ENCODE measurements at regions not wholly inside any gene's neighbourhood (a gene's known extent, or its start where the extent isn't known, plus 50 kb on each side); places are given as distances from the start of the nearest gene placed in this dataset.
A peak's percentile ranks its signal among the peaks of the same experiment; 100 is the strongest.

- Histone ChIP-seq H3K27ac (no peak overlapping the region), H3K9me3 (no peaks in the 10 kb centered on the region), H3K4me3 (no peak overlapping the region), H3K4me1 (no peaks in the 10 kb centered on the region), H3K27me3 (ENCODE audit: insufficient read depth in 3 of 3, low read length in 2 of 3) (no peaks in the 10 kb centered on the region), H3K36me3 (ENCODE audit: insufficient read depth in 1 of 2, low read depth in 1 of 2) (no peaks in the 10 kb centered on the region)
- WGBS, 3 donors, result 78 to 91% (median 85%) methylated on average over 2 of the region's 2 CpGs
- no peak for TF ChIP-seq CTCF (IDR thresholded peaks at IDR 0.05)
- DNase-seq, result no peak
- ATAC-seq, result no peak
- intact Hi-C loops (cut with DNase I), result no loop called here
Observed at GRCh38 chr4:123822353-123822752, 425.8 kb downstream of the SPRY1 start.

- no peak for TF ChIP-seq CTCF (IDR thresholded peaks at IDR 0.05)
- 69 to 79% (median 70%) methylated on average over 4 of the region's 4 CpGs for WGBS, 3 donors
- ATAC-seq, result peak in 1 of 4 donors; percentile 30
- Histone ChIP-seq H3K9me3 (no peaks in the 10 kb centered on the region), H3K4me1 (no peaks in the 10 kb centered on the region), H3K4me3 (no peak overlapping the region), H3K27me3 (ENCODE audit: insufficient read depth in 3 of 3, low read length in 2 of 3) (no peaks in the 10 kb centered on the region), H3K36me3 (ENCODE audit: insufficient read depth in 1 of 2, low read depth in 1 of 2) (no peaks in the 10 kb centered on the region), H3K27ac (no peak overlapping the region)
- intact Hi-C loops (cut with DNase I), result no loop called here
- no peak for DNase-seq
Observed at GRCh38 chr4:123823244-123823643, 426.6 kb downstream of the SPRY1 start.

GRCh38 chr4:123824524-123824923 lies 427.9 kb downstream of the SPRY1 start:
- intact Hi-C loops (cut with DNase I), result no loop called here
- no peak for ATAC-seq
- TF ChIP-seq CTCF (IDR thresholded peaks at IDR 0.05), result no peak
- DNase-seq, result no peak
- H3K9me3 ChIP-seq, result no peaks in the 10 kb centered on the region
- H3K27me3 ChIP-seq (ENCODE audit: insufficient read depth in 3 of 3, low read length in 2 of 3), result no peaks in the 10 kb centered on the region
- H3K4me3 ChIP-seq, result no peak overlapping the region
- WGBS, 3 donors, result 74 to 86% (median 84%) methylated on average over 1 of the region's 1 CpG
- no peak overlapping the region for H3K27ac ChIP-seq
- H3K4me1 ChIP-seq, result peaks cover under 1% of the 10 kb centered on the region
- H3K36me3 ChIP-seq (ENCODE audit: insufficient read depth in 1 of 2, low read depth in 1 of 2), result peaks cover 0 to 1% of the 10 kb centered on the region in 2 donors

GRCh38 chr4:123825596-123826291 lies 429.1 kb downstream of the SPRY1 start:
- 83 to 100% (median 88%) methylated on average over 1 of the region's 1 CpG for WGBS, 3 donors
- Histone ChIP-seq H3K27ac (no peak overlapping the region), H3K9me3 (no peaks in the 10 kb centered on the region), H3K4me3 (no peak overlapping the region), H3K27me3 (ENCODE audit: insufficient read depth in 3 of 3, low read length in 2 of 3) (no peaks in the 10 kb centered on the region), H3K4me1 (peaks cover 4% of the 10 kb centered on the region), H3K36me3 (ENCODE audit: insufficient read depth in 1 of 2, low read depth in 1 of 2) (peaks cover 0 to 3% of the 10 kb centered on the region in 2 donors)
- DNase-seq, result no peak
- no peak for TF ChIP-seq CTCF (IDR thresholded peaks at IDR 0.05)
- intact Hi-C loops (cut with DNase I), result loop anchor here in 1 of 2 donors (5.0 kb wide), 2 partner anchors 38 to 238 kb away; no protein-coding TSS in a partner anchor
- peak in 1 of 4 donors; percentile 20 for ATAC-seq

All from psoas muscle (tissue), 7 donors.